Panc1 (cell line): ENCODE measurements at regions not wholly inside any gene's neighbourhood (a gene's known extent, or its start where the extent isn't known, plus 50 kb on each side); places are given as distances from the start of the nearest gene placed in this dataset.

Experiments
- CTCF ChIP-seq: fragments of 450-650 bp; IDR thresholded peaks from 2 replicates; pipeline ENCODE4 v1.5.1; 2017; ENCODE audit warnings: mild to moderate bottlenecking
- POLR2AphosphoS5 ChIP-seq: IDR thresholded peaks from 2 replicates; pipeline ENCODE4 v1.6.1; 2012; ENCODE audit warnings: mild to moderate bottlenecking, low read depth, low read length, moderate library complexity
- REST ChIP-seq, 2 experiments: IDR thresholded peaks; 2 replicates each; pipeline ENCODE4 v1.6.1; 2011 to 2012; ENCODE audit warnings: low read depth in 2 of 2, control low read depth in 1 of 2, low read length in 1 of 2, mild to moderate bottlenecking in 1 of 2, moderate library complexity in 1 of 2; ENCODE audit not compliant: insufficient read depth in 1 of 2
- SIN3A ChIP-seq: IDR thresholded peaks from 2 replicates; pipeline ENCODE4 v1.6.1; 2012; ENCODE audit warnings: low read depth, mild to moderate bottlenecking, low read length, moderate library complexity, borderline replicate concordance; ENCODE audit not compliant: insufficient read depth

DNA sequence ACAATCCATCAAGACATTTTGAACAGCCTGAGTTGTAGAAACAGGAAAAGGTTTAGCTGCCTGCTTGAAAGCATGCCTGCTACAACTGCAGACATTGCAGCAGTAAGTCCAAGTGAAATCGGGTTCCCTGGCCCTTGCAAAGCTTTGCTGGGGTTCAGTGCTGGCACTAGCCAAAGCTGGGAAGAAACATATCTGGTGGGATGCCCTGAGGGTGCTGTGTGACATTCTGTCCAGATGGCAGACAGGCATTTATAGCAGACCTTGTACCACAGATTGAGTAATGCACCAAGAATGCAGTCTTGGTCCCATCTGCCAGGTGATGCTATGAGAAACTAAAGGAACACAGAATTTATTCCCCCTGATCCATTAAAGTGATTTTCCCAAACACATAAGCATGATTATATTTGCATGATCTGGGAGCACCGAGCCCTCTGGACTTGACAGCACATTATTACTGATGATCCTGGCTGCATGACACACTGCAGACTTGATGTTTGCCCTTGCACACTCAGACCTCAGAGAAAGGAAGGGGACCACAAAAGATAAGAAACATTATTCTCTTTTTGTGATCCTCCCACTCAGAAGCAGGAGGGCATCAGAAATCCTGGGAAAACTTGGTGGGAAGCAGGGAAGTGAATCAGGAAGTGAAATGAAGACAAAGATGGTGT, 223.7 kb upstream of the FAM78B start:
- no peak for TF ChIP-seq CTCF
- TF ChIP-seq SIN3A = no peak
- TF ChIP-seq REST (IDR thresholded peaks at IDR 0.05; ENCODE audit: insufficient read depth in 1 of 2, low read depth in 2 of 2, low read length in 1 of 2) = no peak
- no peak for TF ChIP-seq POLR2AphosphoS5
